GM12874 (cell line): ENCODE measurements at regions not wholly inside any gene's neighbourhood (a gene's known extent, or its start where the extent isn't known, plus 50 kb on each side); places are given as distances from the start of the nearest gene placed in this dataset.

Experiments used
- CTCF ChIP-seq: IDR thresholded peaks from 2 replicates; pipeline ENCODE4 v1.5.1; 2011; ENCODE audit warnings: low read depth, mild to moderate bottlenecking, control low read depth, low read length, moderate library complexity; ENCODE audit not compliant: insufficient read depth

DNA sequence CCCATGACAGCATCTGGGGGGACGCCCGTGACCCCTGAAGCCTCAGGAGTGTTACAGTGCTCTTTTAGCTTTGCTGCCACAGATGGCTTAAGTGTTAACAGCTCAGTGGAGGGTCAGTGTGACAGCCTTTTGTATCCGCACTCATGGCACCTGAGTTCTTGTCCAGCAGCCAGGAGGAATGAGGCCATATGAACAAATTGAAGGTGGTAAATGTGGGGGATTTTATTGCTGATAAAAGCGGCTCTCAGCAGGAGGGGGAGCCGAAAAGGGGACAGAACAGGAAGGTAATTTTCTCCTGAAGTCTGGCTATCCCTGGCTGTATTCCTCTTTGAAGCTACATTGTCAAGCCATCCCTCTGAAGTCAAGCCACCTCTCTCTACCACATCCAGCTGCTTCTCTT, 441.0 kb downstream of the RAPGEF2 start:
- no peak for TF ChIP-seq CTCF

DNA sequence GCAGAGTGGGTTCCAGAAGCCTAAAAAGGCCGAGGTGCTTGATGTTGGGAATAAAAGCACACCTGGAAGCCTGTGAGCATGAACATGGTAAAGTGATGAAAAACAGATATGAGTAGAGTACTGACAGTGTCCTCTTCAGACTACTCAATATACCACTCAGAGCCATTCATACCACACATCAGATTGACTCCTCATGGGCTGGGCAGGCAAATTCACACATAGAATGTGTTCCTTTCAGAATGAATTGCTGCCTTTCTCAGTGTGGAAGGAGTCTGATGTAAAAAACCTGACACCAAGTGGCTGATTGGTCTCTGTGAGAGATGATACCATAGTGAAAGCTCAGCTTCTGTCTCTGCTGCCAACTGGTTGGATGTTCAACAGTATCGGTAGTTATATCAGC, 442.7 kb downstream of the RAPGEF2 start:
- TF ChIP-seq CTCF = no peak

- no peak for TF ChIP-seq CTCF
Observed at GRCh38 chr4:159547645-159548308, 444.9 kb downstream of the RAPGEF2 start.

- no peak for TF ChIP-seq CTCF
Observed at GRCh38 chr4:159549098-159549518, 446.2 kb downstream of the RAPGEF2 start.

DNA sequence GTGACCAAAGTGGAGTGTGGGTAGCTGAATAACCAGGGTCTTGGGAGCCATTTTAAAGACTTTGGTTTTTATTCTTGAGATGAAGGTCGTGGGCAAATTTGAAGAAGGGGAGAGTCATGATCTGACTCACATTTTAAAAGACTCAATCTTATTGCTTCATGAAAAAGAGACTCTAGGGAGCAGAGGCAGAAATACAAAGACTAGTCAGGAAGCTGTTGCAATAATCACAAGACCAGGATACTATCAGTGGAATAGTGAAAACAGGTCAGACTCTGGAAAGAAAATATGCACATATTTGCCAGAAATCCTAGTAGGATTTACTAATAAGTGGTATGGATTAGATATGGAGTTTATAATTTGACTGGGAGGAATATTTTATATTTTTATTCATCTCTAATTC, 448.4 kb downstream of the RAPGEF2 start:
- no peak for TF ChIP-seq CTCF

- TF ChIP-seq CTCF = no peak
Observed at GRCh38 chr4:159552979-159553768, 450.3 kb downstream of the RAPGEF2 start.

DNA sequence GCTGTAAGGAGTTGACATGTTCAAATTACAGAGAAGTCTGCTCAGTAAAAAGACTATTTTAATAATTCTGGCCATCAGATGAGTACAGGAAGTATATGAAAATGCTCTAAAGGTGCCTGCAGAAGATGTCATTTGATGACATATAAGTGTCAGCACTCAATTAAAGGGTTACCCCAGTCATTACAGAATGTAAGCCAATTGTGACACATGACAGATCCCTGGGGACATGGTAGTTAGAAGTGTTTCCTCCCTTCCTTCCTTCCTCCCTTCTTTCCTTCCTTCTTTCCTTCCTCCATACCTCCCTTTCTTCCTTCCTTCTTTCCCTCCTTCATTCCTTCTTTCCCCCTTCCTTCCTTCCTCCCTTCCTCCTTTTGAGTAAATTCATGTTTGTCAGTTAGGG, 453.0 kb downstream of the RAPGEF2 start:
- TF ChIP-seq CTCF = no peak
